ENCODE measurements at regions not wholly inside any gene's neighbourhood (a gene's known extent, or its start where the extent isn't known, plus 50 kb on each side); places are given as distances from the start of the nearest gene placed in this dataset.

DNA sequence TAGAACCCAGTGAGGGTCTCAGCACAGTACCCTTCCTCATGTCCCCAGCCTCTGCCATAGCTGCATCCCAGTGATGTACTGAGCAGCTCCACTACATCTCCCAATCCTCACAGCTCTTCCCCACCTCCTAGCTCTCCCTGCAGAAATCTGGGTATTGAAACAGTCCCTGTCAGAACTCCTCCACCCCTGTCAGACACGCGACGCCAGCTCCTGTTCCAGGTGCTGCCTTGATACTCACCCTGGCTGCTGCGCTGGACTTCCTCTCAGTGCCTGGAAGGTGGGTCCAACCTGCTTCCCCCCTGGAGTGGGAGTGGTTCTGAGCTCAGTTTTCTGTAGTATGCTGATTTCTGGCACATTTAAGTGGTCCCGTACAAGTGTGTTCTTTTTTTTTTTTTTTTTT is 160.9 kb upstream of the SLCO3A1 start:
- DNase-seq = no peak

DNA sequence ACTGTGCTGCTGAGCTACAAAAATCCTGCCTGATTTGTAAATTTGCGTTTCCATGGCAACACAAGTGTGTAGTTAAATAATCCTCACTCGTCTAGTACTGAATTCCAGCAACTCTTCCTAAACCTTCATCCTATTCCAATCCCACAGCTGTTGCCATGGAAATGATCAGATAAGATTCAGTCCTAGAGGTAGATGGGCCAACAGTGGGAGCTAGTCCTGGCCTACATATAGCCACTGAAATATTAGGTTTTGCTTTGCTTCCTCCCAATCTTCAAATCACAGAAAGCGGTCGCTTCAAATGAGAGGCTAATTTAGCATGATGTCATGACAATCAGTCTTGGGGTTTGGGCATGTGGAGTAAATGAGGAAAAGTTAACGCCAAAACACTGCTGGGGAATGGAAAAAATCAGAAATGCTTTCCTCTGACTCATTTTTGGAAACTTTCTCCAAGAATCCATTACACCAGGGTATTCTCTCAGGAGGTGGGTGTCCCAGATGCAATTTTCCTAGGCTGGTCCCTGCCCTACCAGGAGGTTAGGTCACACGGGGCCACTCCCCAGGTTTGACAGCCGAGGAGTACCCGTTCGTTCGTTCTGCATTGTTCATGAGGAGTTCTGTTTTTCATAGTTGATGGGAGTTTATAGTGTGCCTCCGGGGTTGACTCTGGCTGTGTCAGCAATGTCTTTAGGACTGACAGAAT is 159.2 kb upstream of the SLCO3A1 start:
- no peak for DNase-seq

DNA sequence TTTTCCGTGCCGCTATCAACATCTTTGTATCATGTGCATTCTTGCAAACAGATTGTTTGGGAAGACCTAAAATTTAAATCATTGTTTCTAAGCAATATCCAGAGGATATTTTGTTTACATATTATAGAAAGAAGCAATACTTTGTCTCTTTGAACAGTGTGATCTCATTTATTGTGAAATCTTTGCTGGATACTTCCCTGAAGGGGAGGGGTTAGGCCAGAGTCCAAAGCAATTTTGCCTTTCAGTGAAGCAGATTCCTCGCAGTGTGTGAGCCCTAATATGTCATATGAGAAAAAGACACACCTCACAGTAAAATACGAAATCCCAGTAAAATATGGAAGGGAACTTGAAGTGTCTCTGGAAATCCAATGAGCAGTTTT is 158.7 kb upstream of the SLCO3A1 start:
- no peak for DNase-seq

DNA sequence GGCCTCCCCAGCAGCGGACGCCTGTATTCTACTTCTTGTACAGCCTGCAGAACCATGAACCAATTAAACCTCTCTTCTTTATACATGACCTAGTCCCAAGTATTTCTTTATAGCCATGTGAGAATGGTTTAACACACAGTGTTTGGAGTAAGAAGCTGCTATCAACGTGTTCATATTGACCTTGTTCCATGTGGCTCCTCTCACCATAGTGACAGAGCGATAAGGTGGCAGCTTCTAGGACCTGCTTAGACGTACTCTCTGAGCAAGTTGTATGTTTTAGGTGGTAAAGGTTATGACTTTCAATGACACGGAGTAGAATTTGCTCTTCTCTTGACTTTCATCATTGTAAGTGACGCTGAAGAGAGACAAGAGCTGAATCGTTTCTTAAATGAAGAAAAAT is 157.7 kb upstream of the SLCO3A1 start:
- DNase-seq = no peak

DNA sequence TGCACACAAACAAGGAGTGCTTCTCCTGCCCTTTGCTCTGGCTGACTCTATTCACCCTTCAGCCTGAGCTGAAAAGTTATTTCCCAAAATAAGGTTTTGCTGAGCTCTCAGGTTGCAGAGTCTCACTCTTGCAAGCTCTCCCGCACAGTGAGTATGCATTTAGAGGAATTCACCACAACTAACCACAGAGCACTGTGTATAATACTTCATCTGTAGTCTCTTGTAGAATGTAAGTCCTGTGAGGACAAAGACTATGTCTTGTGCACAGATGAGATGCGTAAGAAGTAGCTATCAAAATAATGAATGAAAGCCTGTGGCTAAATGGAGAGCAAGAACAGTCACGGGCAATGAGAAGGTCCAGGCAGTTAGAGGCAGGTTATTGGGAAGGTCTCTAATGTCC is 156.5 kb upstream of the SLCO3A1 start:
- DNase-seq = no peak

DNA sequence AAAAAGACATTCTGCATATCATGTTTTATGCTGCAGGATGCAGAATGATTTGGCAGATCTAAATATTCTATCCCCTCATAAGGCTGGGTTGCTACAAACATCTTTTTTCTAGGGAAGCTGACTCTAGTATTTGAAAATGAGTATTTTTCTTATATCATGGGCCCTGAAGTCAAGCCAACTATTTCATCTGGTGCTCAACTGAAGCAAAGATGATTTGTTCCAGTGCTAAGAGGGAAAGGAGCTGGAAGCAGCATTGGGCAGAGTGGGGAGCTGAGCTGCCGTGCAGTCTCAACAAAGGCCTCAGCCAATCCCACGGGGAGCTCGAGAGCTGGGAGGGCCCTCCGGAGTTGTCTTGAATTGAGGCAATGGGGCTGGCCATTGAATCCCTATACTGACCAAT is 155.3 kb upstream of the SLCO3A1 start:
- DNase-seq = no peak

DNA sequence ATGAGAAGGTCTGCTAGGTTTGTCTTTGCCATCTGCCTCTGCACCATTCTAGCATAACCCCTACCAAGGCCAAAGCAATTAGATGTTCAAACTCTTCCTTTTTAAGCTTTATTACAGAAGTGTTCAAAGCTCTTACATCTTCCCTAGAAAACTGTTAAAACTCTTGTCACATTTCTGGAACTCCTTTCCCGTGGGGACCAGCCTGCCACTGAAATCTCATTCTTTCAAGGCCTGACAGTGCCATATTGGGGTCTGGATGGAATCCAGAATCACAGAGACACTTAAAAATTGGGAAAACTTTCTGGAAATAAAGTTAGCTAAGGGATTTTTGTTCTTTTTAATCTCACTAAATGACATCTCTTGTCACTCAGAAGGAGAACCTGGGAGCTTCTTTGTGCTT is 153.8 kb upstream of the SLCO3A1 start:
- DNase-seq = no peak

DNA sequence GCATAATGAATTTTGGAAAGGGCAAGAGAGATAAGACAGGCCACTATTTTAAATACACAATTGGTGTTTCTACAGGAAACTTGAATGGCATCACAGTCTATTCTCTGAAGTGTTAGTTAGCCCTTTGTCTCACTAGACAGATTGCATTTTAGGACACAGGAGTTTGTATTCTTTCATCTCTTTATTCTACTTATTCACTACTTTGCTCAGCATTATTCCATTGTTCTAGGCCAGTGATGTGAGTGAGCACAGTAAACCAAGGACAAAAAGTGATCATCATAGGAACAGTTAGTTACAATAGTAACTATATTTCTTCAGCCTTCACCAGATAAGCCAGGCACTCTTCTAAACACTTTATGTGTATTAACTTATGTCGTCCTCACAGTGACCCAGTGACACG is 150.2 kb upstream of the SLCO3A1 start:
- DNase-seq = no peak

DNA sequence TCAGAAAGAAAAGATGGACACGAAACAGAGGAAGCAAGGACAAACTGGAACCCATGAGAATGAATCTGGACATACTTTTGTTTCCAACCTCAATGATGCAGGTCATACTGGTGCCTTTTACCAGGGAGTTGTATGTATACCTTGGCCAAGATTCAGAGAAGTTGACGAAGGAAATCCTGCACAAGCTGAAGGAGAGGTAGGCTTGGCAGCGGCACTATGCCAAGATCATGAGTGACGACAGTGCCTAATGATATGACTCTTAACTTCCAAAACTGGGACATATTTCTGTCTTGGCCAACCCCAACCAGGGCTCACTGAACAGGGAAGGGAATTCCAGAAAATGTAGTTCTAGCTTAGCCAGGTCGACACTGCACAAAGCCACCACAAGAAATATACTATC is 149.2 kb upstream of the SLCO3A1 start:
- no peak for DNase-seq

DNA sequence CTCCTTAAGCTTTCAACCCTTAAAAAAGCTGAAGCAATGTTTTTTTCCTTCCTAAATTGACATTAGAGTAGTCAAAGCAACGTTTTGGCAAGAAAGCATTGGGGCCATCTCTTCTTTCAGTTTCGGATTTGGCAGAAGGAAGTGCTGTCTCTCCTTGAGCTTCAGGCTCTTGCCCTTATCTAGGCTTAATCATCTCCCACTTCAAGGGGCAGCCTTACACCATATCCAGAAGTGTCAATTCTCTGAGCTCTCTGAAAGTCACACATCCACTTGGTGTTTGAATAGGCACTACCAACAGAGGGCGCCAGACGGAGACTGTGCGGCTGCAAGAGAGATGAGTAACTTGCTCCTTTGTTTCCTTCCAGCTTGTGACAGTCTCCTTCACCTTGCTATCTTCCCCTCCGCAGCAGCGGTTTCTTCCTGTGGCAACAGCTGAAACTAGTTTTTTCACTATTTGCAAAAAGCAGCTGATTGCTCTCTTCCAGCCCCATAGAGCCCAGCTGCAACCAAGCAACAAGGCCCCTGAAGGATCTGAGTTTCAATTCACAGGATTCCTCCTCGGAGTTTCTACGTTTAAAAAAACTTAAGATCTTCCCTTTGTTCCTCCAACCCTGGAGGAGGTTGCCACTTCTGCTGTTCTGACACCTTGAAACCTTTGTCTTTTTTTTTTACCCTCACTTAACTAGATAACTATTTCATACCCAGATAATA is 147.0 kb upstream of the SLCO3A1 start:
- no peak for DNase-seq

DNA sequence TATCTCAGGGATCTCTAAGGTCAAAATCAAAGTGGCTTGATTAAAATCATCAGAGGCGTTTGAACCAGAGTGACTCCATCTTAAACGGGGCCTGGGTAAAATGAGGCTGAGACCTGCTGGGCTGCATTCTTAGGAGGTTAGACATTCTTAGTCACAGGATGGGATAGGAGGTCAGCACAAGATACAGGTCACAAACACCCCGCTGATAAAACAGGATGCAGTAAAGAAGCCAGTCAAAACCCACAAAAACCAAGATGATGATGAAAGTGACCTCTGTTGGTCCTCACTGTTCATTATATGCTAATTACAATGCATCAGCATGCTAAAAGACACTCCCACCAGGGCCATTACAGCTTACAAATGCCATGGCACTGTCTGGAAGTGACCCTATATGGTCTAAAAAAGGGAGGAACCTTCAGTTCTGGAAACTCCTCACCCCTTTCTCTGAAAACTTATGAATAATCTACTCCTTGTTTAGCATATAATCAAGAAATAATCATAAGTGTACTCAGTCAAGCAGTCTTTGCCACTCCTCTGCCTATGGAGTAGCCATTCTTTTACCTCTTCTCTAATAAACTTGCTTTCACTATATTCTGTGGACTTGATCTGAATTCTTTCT is 143.3 kb upstream of the SLCO3A1 start:
- no peak for DNase-seq

DNA sequence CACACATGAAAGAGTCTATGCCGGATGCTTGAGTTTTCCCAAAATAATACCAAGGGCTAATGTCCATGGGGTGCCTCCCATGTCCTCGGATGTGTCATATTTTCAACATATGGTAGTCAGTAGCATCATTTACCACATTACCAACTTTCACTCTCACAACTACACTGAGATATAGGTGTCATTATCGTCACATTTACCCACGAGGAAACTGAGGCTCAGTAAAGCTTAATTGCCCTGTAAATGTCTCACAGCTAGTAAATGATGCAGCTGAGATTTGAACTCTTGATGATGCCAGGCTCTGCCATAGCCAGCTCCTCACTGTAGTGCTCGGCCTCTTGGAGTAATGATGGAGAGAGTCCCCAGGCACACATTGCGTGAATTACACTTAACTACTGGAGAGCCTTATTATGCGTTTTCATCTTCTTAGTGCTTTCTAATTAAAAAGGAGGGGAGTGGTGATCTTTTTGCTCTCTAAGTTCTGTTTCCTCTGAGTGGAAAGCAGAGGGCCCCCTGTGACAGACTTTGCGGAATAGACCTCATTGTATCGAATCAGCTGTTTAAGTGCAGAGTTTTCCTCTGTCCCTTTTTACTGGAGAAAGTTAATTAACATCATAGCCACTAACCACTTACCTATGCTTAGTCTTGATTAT is 142.0 kb upstream of the SLCO3A1 start:
- DNase-seq = no peak

DNA sequence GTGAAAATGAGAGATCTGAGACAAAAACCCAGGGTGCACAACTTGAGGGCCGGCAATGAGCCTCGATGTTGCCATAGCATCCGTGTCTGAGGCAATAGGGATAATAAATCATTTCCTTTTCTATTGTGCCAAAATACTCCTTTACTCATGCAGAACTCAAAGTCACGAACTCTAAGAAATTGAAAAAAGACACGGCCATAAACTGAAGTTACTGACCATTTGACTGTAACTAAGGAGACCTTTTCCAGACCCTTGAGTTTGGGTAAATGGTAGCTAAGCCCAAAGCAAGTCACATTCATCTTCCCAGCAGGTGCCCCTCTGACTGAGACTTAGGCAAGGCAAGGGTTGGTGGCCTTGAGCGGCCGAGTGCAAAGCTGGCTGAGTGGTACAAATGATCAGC is 141.2 kb upstream of the SLCO3A1 start:
- DNase-seq = no peak

DNA sequence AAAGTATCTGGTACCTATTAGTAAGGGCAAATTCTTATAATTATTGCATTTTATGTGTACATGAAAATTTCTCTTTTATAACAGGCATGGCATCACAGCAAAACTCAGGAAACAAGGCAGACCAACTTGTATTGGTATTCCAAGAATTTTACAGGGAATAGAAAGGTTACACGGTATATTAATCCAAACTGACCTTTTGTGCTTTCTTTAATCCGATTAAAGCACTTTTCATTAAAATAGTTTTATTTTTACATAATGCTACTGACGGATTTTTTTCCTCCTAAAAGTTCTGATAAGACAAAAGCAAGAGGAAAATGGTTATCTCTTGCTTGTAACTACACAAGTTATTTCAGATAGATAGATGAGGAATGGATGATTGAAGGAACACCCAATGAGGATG is 137.0 kb upstream of the SLCO3A1 start:
- no peak for DNase-seq

DNA sequence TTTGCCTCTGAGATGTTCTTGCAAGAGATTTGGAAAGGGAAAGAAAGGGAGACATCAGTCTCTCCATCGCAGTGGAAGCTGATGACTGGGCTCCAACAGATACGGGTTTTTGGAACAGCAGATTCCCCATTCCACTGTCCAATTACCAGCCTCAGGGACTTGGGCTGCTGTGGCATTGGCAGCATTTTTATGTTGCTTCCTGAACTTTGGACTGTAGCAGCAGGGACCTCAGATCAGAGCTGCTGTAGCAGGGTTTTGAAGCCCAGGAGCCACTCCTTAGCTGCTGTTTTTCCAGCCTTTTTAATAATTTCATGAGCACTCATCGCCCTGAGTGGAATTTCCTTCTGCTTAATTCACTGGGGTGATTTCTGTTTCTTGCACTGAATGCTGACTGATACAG is 135.7 kb upstream of the SLCO3A1 start:
- DNase-seq = no peak

DNA sequence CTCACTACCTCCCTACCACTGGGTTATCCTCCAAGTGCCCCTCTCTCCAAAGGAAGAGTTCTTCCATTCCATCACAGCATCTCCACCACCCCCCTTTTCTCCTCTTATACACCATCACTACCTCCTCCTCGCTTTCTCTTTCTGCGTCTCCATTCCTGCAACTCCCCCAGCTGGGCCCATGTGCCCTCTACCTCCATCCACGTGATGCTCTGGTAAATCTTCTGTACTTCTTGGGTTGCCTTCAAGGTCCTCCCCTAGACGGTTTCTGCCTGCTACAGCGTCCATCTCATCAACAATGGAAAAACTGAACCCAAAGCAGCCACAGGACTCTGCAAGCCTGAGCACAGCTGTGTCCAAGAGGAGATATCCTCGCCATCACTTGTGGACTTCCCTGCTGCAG is 129.5 kb upstream of the SLCO3A1 start:
- DNase-seq = no peak

DNA sequence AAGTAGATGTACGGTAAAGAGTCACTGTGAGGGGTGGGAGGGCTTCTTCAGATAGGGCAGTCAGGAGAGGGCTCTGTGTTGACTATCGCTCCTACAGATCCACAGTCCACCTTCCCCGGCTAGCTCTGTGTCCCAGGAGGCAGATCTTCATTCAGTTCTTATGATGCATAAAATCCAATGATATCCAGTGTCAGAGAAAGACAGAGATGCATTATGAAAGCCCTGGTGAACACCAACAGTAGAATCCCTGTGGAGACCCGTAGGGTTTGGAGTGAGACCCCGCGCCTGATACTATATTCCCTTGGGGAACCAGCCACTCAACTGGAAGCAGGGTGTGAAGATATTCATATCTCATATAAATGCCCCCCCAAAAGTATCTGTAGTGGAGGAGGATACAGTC is 119.8 kb upstream of the SLCO3A1 start:
- DNase-seq = no peak

DNA sequence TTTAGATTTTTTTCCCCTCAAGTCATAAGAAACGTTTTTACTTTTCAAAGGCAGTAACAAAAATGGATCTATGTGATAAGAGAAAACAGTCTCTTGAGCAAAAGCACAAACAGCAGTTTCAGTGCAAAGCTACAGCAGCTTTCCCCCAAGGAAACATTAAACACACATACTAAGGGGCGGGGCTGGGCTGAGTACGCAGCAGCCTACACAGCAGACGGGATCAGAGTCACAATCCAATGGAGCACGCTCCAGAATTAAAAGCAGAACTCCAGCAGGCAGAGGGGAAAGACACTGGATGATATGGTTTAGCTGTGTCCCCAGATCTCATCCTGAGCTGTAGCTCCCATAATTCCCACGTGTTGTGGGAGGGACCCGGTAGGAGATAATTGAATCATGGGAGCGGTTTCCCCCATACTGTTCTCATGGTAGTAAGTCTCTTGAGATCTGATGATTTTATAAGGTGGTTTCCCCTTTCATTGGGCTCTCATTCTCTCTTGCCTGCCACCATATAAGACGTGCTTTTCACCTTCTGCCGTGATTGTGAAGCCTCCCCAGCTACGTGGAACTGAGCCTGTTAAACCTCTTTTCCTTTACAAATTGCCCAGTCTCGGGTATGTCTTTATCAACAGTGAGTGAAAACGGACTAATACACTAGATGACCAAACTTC is 116.2 kb upstream of the SLCO3A1 start:
- no peak for DNase-seq

DNA sequence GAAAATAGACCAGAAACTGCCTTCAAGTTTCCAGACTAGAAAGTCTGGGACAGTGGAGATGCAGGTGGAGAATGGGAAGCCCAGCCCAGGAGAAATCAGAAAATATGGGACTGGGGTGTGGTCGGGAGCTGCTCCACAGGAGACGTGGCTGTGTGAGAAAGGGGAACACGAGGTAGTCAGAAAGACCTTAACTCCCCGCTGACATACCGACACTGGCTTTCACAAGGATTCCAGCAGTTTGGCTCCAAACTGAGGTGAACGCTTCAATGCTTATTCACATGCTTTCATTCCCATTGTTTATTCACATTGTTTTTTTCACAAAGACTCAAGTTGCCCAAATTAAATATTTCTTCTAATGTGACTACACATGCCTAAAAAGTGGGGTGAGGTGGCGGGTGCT is 111.5 kb upstream of the SLCO3A1 start:
- no peak for DNase-seq

DNA sequence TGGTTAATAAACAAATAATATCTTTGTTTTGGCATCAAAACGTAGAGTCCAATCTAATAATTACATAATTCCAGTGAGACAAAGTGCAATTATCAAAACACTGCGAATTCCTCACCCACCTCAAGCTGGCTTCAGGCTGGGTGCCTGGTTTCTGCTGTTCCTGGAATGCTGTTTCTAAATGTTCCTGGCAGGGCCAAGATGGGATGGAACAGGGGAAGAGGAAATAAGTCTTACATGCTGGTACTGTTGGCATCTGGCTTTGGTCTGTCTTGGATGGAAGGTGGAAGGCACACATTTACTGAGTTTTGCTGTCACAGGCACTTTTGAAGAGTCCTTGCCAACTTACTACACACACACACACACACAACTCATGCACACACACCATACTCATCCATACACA is 101.9 kb upstream of the SLCO3A1 start:
- no peak for DNase-seq

DNA sequence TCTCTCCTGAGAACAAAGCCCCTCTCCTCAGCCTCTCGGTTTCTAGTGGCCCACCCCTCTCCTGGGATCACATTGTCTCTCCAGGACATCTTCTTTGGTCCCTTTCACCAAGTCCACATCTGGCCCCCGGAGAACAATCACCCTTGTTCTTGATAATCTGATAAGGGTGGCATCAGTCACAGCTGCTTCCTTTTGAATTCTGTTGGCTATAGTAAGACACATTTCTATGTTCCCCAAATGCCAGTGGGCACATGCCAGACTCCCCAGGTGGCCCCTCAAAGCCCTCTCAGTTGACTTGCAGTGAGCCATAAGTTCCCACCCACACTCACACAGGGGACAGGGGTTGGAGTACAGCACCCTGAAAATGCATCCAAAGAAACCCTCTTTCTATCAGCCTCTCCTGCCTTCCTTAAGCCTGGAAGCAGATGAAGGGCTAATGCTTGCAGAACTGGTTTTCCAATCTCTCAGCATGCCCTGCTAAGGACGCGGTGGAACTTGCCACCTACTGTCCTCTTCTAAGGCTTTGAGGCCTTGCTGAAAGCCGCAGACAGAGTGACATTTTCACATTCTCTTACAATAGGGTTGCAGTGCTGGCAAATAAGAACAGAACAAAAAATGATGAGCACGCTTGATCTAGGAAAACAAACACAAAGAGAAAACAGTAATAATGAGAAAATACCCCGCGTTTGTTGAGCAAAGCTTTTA is 101.3 kb upstream of the SLCO3A1 start:
- DNase-seq = no peak

DNA sequence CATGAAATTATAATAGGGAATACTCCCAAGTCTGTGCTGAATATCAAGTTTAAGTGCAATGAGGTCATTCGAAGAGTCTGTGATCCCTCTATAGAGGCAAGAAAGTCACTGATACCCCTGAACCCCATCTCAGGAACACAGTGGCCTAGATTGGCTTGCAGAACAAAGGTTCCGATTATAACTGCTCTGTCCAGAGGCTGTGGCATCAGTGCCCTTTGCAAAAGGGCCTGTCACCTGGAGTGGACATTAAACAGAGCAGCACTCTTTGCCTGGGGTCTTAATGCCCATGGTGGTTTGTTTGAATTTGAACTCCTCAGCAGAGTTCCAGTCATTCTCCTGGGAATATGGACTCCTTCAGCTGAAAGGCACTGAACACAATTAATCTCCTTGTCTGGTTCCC is 93.9 kb upstream of the SLCO3A1 start:
- no peak for DNase-seq

DNA sequence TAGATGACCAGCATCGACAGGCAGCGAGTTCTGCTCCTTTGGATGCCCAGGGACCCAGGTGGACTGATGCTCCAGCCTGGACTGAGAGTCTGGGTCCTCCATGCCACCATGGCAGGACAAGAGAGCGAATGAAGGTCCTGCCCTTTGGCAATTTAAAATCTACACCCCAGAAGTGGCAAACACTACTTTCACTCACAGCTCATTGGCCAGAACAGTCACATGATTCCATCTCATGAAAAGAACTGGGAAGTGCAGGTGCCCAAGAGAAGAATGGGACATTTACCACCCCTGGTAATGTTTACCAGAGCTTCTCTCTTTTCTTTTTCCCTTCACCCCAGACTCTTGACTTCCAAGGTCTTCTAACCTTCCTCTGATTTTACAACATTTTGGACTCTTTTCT is 87.8 kb upstream of the SLCO3A1 start:
- DNase-seq = no peak

Measured in 8988T (cell line).